GM18505 (cell line): ENCODE measurements at regions not wholly inside any gene's neighbourhood (a gene's known extent, or its start where the extent isn't known, plus 50 kb on each side); places are given as distances from the start of the nearest gene placed in this dataset.
"Not testable (repeated sequence)": the region's sequence is repeated elsewhere in the genome, so short reads cannot be mapped to it uniquely, and the experiment has no call there.

Source experiments
- ATAC-seq: cut with Tn5 transposase; IDR thresholded peaks from one replicate; pipeline ENCODE4 v1.9.1; 2021; ENCODE audit not compliant: unreplicated experiment
- POLR2A ChIP-seq: IDR thresholded peaks from 4 replicates; pipeline ENCODE4 v1.6.1; 2011; ENCODE audit warnings: borderline replicate concordance; ENCODE audit not compliant: insufficient read depth, insufficient read length; ENCODE audit errors: extremely low read depth

GRCh38 chr5:74454263-74455030, 186.1 kb downstream of the ENC1 start:
- ATAC-seq = no peak
- TF ChIP-seq POLR2A = no peak

GRCh38 chr5:74452856-74453255, 187.7 kb downstream of the ENC1 start:
- no peak for ATAC-seq
- no peak for TF ChIP-seq POLR2A

GRCh38 chr5:74450095-74450494, 190.4 kb downstream of the ENC1 start:
- TF ChIP-seq POLR2A = no peak
- ATAC-seq = no peak

- no peak for ATAC-seq
These were observed 193.7 kb downstream of the ENC1 start for GRCh38 chr5:74446725-74447241.

GRCh38 chr5:74442466-74442865, 198.1 kb downstream of the ENC1 start:
- ATAC-seq = no peak
- no peak for TF ChIP-seq POLR2A

More at GRCh38 chr5:74446725-74447241, 193.7 kb downstream of the ENC1 start:
- TF ChIP-seq POLR2A = no peak

GRCh38 chr5:74441616-74442015, 198.9 kb downstream of the ENC1 start:
- ATAC-seq = no peak
- TF ChIP-seq POLR2A = no peak

GRCh38 chr5:74440341-74440740, 200.2 kb downstream of the ENC1 start:
- TF ChIP-seq POLR2A = no peak
- no peak for ATAC-seq

- not testable (repeated sequence) for ATAC-seq
These were observed 202.7 kb downstream of the ENC1 start for GRCh38 chr5:74437870-74438269.

- no peak for TF ChIP-seq POLR2A
- no peak for ATAC-seq
These were observed 206.4 kb downstream of the ENC1 start for GRCh38 chr5:74433896-74434829.

GRCh38 chr5:74433255-74433895, 207.2 kb downstream of the ENC1 start:
- no peak for ATAC-seq
- TF ChIP-seq POLR2A = no peak

GRCh38 chr5:74432721-74433120, 207.8 kb downstream of the ENC1 start:
- no peak for ATAC-seq
- no peak for TF ChIP-seq POLR2A

- no peak for TF ChIP-seq POLR2A
- ATAC-seq = no peak
These were observed 208.3 kb downstream of the ENC1 start for GRCh38 chr5:74432216-74432615.

- no peak for TF ChIP-seq POLR2A
- ATAC-seq = no peak
These were observed 209.2 kb downstream of the ENC1 start for GRCh38 chr5:74431290-74431669.
